GM18505 (cell line): ENCODE measurements at regions not wholly inside any gene's neighbourhood (a gene's known extent, or its start where the extent isn't known, plus 50 kb on each side); places are given as distances from the start of the nearest gene placed in this dataset.

Source experiments
- ATAC-seq: cut with Tn5 transposase; IDR thresholded peaks from one replicate; pipeline ENCODE4 v1.9.1; 2021; ENCODE audit not compliant: unreplicated experiment
- POLR2A ChIP-seq: IDR thresholded peaks from 4 replicates; pipeline ENCODE4 v1.6.1; 2011; ENCODE audit warnings: borderline replicate concordance; ENCODE audit not compliant: insufficient read depth, insufficient read length; ENCODE audit errors: extremely low read depth

- ATAC-seq, result no peak
- TF ChIP-seq POLR2A, result no peak
These were observed 154.9 kb upstream of the ITGB1 start for GRCh38 chr10:33112831-33113455.

GRCh38 chr10:33111488-33112051 lies 153.5 kb upstream of the ITGB1 start:
- ATAC-seq, result no peak
- no peak for TF ChIP-seq POLR2A

- ATAC-seq, result no peak
- TF ChIP-seq POLR2A, result no peak
These were observed 151.9 kb upstream of the ITGB1 start for GRCh38 chr10:33109788-33110469.

- no peak for ATAC-seq
- TF ChIP-seq POLR2A, result no peak
These were observed 151.4 kb upstream of the ITGB1 start for GRCh38 chr10:33109384-33109783.

GRCh38 chr10:33107953-33108352 lies 149.9 kb upstream of the ITGB1 start:
- TF ChIP-seq POLR2A, result no peak
- no peak for ATAC-seq

GRCh38 chr10:33106767-33107166 lies 148.7 kb upstream of the ITGB1 start:
- no peak for TF ChIP-seq POLR2A
- ATAC-seq, result no peak

GRCh38 chr10:33103863-33104379 lies 145.9 kb upstream of the ITGB1 start:
- TF ChIP-seq POLR2A, result no peak
- no peak for ATAC-seq

GRCh38 chr10:33102071-33102470 lies 144.0 kb upstream of the ITGB1 start:
- TF ChIP-seq POLR2A, result no peak
- ATAC-seq, result no peak

GRCh38 chr10:33101392-33101787 lies 143.4 kb upstream of the ITGB1 start:
- ATAC-seq, result no peak
- no peak for TF ChIP-seq POLR2A

GRCh38 chr10:33100781-33101391 lies 142.9 kb upstream of the ITGB1 start:
- TF ChIP-seq POLR2A, result no peak
- ATAC-seq, result no peak

GRCh38 chr10:33099748-33100147 lies 141.7 kb upstream of the ITGB1 start:
- TF ChIP-seq POLR2A, result no peak
- no peak for ATAC-seq

- ATAC-seq, result no peak
- TF ChIP-seq POLR2A, result no peak
These were observed 141.1 kb upstream of the ITGB1 start for GRCh38 chr10:33098951-33099663.
